ENCODE measurements at regions not wholly inside any gene's neighbourhood (a gene's known extent, or its start where the extent isn't known, plus 50 kb on each side); places are given as distances from the start of the nearest gene placed in this dataset.
"Not testable (repeated sequence)": the region's sequence is repeated elsewhere in the genome, so short reads cannot be mapped to it uniquely, and the experiment has no call there.

DNA sequence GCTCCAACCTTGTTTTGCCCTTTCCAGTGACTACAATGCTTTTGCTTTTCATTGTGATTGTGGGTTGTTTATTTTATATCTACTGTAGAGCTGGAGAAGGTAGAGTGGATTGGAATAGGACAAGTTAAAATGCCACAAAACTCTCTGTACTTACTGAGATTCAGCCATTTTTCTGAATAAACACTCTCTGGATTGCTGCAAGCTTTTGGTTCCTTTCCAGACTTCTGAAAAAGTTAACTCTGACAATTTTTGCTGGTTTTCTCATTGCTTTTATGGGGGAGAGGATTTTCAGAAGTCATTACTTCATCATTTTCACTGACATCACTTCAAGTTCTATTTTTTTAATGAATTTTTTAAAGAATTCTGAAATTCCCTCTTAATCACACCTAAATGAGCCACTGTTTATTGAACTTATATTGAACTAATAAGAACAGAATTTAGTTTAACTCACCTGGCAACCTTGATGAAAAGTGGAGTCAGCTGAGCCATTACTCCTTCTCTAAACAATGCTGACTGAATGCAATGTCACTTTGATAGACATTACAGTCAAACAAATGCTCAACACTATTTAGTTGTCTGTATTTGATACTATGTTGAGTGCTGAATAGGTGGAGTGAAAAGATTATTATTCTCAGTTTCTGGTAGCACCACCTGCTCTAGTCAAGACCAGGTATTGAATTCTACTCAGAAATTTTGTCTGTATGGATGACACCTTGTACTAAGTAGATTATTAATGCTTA lies 303.5 kb downstream of the DLEU7 start:
- no peak for DNase-seq

DNA sequence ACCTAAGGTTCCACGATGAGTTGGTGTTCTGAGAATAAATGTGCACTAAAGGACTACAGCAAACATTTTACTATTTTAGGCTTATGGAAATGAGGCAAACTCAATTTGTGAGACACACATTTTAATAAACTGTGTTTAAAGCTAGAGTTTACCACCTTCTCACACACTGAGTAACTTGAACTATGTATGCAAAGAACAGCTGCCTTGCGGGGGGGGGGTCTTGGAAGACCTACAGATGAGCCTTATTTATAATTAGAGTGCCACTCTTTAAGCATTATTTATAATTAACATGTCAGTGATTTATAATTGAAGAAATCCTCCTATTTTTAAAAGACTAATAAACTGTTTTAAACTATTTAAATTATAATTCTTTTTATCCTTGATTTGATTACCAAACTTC lies 300.4 kb downstream of the DLEU7 start:
- no peak for DNase-seq

DNA sequence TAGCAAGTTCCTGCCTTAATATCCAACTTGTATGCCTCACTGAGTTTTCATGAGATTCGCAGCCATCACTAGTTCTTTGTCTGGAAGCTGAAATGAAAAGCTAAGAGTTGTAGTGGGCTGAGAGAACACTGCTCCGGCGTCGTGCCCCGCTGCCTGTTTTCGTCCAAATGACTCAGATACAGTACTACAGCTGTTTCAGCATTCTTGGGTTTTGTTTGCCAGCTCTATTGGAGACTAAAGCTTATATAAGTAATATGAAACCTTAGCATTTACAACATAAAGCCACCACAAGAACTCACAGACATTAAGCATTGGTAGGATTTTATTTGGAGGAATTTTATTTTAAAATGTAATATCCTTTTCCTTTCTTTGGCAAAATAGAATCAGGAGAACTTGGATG lies 299.7 kb downstream of the DLEU7 start:
- no peak for DNase-seq

DNA sequence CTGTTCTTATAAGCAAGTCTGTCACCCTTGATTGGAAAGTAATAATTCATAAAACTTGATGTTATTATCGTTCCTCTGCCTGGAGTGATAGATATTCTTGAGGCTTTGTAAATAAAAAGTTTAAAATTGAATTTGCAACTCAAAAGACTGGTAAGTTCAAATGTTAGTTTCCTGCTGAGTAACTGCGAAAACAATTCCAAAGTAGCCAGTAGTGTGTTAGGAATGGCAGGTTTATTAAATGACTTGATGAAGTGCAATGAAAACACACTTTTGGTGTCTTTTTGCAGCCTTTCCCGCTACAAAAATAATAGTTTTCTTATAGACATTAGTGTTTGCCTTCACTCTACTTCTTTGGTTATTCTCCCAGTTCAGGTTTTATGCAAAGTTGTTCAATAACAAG lies 299.3 kb downstream of the DLEU7 start:
- DNase-seq, result no peak

DNA sequence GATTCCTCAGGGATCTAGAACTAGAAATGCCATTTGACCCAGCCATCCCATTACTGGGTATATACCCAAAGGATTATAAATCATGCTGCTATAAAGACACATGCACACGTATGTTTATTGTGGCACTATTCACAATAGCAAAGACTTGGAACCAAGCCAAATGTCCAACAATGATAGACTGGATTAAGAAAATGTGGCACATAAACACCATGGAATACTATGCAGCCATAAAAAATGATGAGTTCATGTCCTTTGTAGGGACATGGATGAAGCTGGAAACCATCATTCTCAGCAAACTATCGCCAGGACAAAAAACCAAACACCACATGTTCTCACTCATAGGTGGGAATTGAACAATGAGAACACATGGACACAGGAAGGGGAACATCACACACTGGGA lies 296.3 kb downstream of the DLEU7 start:
- not testable (repeated sequence) for DNase-seq

DNA sequence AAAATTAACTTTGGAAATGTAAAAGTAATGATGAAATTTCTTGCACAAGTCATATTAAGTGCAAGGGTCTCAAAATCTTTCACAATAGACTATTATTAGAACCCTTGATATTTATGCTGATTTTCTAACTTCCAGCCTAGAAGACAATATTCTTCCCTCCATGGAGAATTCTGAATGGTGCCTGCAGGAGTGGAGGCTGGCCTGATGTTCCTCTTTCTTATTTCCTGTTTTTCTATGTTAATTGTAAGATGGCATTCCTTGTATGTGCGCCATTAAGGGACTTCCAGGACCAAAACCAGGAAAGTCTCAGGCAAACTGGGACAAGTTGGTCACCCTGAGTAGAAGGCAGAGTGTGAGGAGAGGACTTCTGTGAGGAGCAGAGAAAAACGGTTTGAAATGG lies 294.9 kb downstream of the DLEU7 start:
- no peak for DNase-seq

DNA sequence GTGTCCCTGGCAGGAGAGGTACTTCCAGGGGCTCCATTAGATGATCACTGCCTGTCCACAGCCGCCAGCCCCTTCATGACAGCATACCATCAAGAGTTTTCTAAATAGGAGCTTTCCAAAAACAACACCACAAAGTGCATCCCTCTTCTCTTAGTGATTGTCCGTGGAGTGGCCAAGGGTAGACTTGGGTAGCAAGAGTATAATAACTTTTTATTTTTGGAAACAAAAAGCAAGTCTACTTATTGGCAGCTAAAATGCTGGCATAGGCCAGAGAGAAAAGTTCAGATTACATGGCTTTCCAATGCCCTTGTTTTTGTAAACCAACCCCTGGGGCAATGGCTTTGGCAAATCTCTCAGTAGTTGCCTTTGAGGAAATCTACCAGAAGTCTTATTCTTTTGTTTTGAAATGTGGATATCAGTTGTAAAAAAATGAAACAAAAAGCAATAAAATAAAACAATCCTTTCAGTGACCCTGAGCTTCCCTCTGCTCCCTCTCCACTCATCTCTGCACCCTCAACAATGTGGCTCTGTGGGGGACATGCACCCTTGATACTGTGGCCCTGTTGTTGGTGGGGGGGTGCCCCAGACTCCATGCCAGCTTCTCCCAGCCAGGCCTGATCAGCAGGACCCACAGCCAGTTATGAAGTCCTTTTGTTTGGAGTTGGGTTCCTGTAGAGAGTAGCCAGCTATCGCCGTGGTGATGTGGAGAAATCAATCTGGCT lies 294.1 kb downstream of the DLEU7 start:
- DNase-seq, result no peak

DNA sequence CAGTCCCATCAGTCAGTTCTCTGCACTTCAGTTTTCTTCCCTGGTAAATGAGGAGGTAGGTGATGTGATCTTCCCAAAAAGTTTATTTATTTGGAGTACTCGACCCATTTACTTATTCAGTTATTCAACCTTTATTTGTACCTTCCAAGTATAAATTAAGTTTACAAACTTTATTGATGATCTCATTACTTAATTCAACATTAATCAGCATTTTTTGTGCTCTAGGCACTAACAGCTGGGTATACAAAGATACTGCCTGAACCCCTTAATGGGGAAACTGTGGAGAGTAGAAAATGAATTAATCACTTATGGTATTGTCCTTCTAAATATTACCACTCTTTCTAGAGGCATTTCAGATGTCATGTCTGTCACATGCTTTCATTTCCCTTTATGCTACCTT lies 293.3 kb downstream of the DLEU7 start:
- DNase-seq, result no peak

DNA sequence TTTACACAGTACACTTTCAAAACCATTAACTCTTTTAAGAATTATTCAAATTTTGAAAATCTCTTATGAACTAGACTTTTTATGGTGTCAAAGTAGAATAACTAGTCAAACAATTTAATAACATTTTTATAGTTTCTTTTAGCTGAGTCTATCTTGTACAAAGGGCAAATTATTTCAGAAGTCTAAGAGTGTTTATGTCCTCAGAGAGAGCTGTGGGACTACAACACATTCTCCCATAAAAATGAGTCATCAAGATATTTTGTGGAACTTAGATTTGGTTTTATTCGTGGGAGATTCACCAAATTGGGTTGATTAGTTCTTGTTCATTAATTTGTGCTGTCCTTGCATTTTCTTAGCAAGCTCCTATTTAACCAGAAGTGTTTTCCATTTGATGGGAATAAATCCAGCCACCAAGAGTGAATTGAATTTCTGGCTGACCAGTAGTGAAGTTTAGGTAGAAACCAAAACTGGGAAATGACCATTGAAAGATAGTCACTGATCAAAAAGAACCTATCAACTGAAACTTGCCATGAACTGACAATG lies 291.0 kb downstream of the DLEU7 start:
- DNase-seq, result no peak

DNA sequence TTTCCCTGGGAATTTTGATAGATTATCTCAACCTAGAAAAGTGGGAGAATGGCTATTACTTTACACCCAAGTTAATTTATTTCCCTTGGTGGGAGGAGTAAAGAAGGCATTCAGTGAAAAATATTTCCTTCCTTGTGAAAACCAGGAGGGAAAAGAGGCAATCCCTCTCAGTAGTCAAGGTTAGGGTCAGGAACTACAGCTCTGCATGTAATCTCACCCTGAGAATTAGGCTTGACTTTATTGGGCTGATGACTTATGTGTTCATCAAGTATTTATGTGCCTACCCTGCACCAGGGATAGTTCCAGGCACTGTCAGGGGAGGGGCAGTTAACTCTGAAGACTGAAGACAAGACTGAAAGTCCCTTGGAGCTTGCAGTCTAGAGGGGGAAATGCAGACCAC lies 281.8 kb downstream of the DLEU7 start:
- DNase-seq, result no peak

DNA sequence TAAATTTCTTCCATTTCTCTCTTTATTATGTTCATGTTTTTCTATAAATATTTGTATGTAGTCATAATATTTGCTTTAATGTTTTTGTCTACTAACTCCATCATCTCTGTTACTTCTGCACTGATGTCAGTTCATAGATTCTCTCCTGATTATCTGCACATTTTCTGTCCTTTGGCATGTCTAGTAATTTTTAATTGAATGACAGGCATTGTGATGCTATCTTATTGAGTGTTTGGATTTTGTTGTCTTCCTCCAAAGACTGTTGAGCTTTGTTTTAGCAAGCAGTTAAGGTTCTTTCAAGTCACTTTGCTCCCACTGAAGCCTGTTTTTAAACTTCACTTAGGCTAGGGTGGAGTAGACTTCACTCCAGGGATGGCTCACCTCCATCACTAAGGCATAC lies 276.8 kb downstream of the DLEU7 start:
- no peak for DNase-seq

DNA sequence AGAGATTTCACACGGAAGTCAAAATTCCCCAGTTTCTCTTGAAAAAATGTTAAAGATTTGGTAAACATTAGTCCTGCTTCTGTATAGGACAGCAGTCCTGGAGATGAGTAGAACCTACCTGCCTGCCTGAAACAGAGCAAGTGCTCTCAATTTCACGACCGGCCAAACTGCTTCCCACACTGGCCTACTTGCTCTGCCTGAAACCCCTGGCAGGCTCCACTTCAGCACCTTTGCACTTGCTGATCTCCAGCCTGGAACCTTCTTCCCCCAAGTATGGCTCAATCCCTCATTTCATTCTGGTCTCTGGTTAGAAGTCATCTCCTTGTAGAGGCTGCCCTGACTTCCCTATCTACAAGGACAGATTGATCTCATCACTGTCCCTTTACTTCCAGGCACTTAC lies 271.4 kb downstream of the DLEU7 start:
- no peak for DNase-seq

DNA sequence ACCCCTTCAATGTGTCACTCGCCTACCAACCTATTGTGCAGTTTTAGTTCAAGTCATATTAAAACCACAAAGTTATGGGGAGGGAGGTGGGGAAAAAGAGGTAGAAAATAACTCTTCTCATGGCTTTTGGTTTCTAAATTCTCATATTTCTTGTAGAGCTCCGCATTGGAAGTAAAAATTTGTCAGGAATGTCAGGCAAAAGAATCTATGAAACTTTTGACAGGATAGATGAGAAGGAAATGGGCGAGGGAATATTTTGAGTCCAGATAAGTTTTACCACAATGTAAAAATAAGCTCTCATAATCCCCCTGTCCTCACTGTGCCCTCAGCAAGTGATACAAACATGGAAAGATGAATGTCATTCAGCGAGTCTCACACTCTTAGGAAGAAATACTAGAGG lies 270.4 kb downstream of the DLEU7 start:
- DNase-seq, result no peak

DNA sequence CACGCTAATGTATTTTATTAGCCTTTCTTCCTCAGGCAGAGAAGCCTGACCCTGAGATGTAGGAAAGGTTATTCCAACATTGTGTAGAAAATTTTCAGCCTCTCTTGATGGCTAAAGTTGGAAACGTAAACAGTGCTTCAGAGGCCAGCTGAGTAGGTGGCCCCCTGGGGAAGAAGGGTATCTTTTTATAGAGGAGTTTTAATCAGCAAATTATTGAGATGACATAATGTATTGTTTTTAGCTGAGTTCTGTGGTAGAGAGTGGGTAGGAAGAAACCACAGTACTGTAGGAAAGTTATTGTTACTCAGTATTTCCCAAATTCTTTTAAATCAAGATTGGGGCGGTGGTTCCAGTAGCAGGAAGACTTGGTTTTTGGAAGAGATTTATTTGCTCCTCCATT lies 268.8 kb downstream of the DLEU7 start:
- DNase-seq, result no peak

DNA sequence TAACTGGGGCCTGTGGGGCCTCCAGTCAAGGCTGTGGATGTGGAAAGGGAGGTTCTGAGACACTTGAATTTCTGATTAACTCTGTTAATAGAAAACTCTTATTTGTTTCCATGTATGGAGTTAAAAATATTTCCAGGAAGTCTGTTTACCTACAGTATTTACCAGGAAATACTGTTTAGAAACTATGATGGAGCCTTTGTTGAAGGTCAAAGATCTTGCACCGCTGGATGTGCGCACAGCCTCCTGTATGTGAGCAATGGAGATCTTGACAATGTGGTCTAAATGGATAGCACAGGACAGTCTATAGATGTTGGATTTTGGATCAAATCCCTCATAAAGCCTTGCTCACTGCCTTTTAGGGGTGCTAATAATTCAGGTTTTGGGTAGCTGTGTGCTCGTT lies 268.4 kb downstream of the DLEU7 start:
- no peak for DNase-seq

DNA sequence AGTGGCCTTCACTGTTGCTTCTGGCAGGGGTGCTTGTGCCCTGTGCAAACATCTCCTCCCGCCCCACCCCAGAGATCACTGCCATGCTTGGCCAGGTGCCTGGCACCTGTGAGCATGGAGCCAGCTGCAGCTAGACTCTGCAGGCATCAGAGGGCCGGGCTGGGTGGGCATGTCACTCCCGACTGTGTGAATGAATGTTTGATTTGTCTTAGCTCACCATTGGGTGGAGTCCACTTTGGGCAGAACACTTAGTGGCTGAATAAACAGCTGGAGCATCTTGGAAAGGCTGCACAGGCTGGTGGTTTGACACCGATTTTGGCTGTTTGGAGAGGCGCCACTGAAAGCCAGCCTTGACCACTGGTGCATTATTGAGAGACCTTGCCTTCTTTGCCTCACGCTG lies 267.3 kb downstream of the DLEU7 start:
- DNase-seq, result peak; percentile 84 to 89

DNA sequence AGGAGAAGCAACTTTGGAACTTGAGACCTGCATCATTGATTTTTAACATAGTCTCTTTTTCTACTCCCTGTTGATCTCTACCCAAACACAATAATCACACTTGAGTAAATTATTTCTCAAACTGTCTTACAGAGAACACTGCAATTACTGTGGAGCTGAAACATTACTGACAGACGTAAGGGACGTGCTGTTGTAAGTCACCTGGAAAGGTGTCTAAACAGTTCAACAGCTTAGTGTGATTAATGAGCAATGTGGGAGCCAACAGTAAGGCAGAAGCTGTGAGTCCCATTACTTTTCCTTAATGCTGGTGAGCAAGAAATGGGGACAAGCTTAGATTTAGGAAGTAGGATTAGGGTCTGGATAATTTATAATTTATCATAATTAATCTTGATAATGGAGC lies 265.7 kb downstream of the DLEU7 start:
- DNase-seq, result no peak

DNA sequence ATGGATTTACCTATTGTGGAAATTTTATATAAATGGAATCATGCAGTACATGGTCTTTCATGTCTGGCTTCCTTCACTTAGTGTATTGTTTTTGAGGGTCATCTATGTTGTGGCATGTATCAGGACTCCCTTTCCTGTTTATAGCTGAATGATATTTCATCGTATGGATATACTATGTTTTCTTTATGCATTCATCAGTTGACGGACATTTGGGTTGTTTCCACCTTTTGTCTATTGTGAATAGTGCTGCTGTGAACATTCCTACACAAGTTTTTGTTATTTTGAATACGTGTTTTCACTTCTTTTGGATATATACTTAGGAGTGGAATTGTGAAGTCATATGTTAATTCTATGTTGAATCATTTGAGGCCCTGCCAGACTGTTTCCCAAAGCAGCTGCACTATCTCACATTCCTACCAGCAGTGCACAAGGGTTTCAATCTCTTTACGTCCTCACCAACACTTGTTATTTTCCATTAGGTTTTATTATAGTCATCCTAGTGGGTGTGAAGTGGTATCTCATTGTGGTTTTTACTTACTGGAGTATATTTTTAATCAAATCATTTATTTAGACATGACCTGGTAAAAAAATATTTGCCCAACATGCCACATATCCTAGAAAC lies 262.7 kb downstream of the DLEU7 start:
- no peak for DNase-seq

DNA sequence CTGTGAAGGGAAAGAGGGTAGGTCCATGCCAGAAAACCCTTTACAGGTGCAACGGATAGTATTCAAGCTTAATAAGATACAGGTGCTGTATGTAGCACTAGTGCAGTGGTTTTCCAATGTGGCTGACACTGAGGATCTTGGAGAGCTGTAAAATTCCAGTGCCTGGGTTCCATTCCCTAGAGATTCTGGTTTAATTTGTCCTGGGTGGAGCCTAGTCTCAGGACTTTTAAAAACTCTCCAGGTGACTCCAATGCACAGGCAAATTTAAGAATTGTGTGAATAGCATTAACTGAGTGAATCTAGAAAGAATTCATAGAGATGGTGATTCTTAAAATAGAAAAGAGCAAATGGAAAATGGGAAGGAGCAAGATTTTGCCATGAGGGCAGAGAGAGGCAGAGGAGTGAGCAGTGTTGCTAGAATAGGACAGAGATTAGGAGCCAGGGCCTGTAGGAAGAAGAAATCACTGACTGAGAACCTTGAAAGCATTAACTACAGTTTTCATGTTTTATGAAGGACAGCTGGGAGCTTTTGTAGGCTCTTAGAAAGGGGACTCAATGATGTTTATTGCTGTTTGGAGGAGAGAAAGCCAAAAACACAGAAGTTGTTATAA lies 261.8 kb downstream of the DLEU7 start:
- no peak for DNase-seq

DNA sequence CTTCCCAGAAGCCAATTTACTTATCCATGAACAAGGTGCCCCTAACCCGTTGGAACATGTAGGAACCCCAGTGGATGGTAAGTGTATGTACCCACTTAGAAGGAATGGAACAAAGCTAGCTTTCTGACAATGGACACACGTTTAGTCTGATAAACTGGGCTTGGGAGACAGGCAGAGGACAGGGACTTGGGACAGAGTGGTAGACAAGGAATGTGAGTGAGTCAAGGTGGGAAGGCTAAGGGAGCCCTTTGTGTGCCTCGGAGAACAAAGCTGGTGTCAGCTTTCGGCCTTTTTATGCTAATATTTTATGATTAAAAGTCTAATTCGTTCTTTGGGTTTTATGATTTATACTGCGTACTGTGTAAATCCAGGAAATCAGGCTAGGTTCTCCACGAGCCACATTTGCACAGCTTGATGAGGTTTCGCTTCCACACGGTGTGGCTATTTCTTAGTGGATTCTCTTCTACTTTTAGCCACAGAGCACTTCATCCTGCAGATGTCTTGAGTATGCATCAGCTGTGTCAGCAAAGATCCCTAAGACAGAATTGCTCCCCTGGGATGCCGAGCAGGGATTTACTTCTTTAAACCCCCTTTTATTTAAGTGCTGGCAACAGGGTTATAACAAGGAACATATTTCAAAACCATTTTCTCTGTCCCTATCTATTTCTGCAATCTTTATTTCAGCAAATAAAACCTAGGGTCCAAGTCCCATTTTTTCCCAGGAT lies 258.5 kb downstream of the DLEU7 start:
- no peak for DNase-seq

DNA sequence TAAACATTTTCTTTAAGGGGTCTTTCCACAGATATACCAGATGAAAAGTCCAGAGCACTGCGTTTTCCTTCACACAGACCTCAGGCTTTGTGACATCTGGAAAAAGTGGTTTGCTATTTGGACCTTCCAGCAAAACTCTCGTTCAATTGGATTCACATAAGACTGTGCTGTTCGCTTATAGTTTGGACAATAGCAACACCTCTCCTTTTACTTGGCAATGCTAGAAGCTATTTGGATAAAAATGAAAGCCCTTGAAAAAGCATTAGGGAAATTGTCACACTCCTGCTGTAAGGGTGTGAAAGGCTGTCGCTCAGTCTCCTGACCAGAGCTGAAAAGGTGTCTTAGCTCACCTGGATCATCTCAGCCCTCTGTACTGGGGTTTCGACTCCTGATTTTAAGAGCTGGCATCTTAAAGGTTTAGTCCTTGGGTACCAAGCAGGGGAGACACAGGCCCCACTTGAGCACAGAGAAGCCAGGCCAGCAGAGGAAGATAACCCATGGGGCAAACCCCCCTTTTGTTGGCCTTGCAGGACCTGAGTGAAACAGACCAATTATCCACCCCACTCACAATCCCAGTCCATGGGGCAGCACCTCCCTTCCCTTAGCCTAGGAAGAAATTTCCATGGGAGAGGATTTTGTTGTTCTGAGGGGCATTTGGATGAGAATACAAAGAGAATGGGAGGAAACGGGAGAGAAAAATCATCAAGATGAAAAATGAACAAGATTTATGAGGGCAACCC lies 257.6 kb downstream of the DLEU7 start:
- no peak for DNase-seq

DNA sequence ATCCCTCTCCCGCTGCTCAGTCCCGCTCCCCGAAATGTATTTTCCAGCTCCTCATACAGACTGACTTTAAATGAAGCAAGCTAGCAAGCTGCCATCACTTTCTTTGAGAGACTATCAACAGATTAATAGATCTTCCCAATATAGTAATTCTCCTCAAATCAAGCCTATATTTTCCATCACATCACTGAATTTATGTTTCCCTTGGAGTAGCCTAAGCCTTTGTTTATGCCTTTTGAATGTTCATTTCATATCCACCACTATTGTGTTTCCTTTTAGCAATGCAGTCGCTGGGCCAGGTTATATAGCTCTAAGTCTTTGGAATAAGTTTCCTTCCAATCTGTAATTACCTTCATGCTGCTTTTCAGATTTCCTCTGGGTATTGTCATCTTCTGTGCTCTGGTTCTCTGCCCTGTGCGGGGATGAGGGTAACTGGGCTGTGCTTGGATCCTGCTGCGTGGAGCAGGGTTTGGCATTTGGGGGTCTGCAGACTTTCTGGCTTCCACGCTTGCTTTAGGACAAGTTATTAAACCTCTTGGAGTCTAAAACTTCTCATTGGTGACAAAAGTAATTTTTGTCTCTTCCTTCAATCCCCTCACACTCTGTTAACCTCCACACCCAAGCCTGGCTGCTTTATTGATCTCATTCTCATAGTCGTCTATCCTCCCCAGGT lies 256.9 kb downstream of the DLEU7 start:
- no peak for DNase-seq
